ENCODE measurements at regions not wholly inside any gene's neighbourhood (a gene's known extent, or its start where the extent isn't known, plus 50 kb on each side); places are given as distances from the start of the nearest gene placed in this dataset.

DNA sequence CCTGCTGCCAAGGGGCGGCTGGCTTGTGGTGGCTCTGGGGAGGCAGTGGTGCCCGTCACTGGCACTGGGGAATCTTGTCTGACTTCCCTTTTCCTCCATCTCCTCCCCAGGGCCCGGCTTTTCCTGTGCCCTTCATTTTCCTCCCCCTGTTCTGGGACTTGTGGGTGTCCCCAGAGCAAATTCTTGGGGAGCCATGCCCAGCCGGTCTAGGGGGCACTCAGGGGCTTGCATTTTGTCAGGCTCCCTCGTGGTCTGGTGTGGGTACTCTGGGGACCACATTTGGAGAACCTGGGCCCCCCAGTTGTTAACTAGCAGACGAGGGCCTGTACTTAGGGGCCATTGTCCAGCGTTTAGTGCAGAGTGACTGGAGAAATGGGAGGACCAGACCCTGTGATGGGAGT is 105.2 kb upstream of the IER5L start:
- Histone ChIP-seq H3K4me3 (peak overlapping the region in 3 of 4 donors; percentile 22 to 50 (median 30)), H3K36me3 (no peaks in the 10 kb centered on the region), H3K27me3 (no peaks in the 10 kb centered on the region), H3K9me3 (no peaks in the 10 kb centered on the region), H3K4me1 (peaks cover 0 to 28% (median 0%) of the 10 kb centered on the region in 4 donors), H3K27ac (peak overlapping the region in 2 of 4 donors; percentile 35 to 42)
- 57 to 63% methylated on average over 7 of the region's 7 CpGs for WGBS, 2 donors
- DNase-seq (ENCODE audit: low spot score in 2 of 2), result peak in 1 of 2 donors; percentile 5
- TF ChIP-seq, protein P1, sequence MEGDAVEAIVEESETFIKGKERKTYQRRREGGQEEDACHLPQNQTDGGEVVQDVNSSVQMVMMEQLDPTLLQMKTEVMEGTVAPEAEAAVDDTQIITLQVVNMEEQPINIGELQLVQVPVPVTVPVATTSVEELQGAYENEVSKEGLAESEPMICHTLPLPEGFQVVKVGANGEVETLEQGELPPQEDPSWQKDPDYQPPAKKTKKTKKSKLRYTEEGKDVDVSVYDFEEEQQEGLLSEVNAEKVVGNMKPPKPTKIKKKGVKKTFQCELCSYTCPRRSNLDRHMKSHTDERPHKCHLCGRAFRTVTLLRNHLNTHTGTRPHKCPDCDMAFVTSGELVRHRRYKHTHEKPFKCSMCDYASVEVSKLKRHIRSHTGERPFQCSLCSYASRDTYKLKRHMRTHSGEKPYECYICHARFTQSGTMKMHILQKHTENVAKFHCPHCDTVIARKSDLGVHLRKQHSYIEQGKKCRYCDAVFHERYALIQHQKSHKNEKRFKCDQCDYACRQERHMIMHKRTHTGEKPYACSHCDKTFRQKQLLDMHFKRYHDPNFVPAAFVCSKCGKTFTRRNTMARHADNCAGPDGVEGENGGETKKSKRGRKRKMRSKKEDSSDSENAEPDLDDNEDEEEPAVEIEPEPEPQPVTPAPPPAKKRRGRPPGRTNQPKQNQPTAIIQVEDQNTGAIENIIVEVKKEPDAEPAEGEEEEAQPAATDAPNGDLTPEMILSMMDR (IDR thresholded peaks at IDR 0.05), result no peak
- no peak for TF ChIP-seq EP300 (IDR thresholded peaks at IDR 0.05)
- no peak for TF ChIP-seq POLR2A (IDR thresholded peaks at IDR 0.05)

DNA sequence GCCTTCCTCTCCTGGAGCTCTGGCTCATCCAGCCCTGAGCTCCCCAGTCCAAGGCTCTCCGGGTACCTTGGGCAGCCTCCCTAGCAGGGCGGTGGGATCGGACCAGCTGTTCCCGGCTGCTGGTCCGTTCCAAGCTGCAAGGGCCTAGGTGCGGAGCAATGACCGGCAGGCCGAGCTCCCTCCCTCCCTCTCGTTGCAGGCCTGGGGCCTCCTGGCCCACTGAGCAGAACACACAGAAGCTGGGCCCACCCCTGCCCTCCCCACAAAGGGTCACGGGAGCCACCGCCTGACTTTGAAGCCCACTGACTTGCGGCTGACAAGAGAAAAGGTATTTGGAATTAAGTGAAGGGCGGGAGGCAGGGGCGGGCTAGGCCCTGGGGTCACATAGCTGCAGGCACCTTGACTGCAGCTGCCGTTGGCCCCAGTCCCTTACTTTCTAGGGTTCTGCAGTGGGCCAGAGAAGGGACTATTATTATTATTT is 104.7 kb upstream of the IER5L start:
- Histone ChIP-seq H3K36me3 (no peaks in the 10 kb centered on the region), H3K4me1 (peaks cover 0 to 28% (median 0%) of the 10 kb centered on the region in 4 donors), H3K27ac (peak overlapping the region in 2 of 4 donors; percentile 35 to 42), H3K27me3 (no peaks in the 10 kb centered on the region), H3K9me3 (no peaks in the 10 kb centered on the region), H3K4me3 (peak overlapping the region; percentile 20 to 50 (median 26))
- WGBS, 2 donors, result 45 to 69% methylated on average over 14 to 15 of the region's 15 CpGs
- TF ChIP-seq, protein P1 (IDR thresholded peaks at IDR 0.05), result no peak
- no peak for TF ChIP-seq EP300 (IDR thresholded peaks at IDR 0.05)
- DNase-seq (ENCODE audit: low spot score in 2 of 2), result peak in 1 of 2 donors; percentile 10

DNA sequence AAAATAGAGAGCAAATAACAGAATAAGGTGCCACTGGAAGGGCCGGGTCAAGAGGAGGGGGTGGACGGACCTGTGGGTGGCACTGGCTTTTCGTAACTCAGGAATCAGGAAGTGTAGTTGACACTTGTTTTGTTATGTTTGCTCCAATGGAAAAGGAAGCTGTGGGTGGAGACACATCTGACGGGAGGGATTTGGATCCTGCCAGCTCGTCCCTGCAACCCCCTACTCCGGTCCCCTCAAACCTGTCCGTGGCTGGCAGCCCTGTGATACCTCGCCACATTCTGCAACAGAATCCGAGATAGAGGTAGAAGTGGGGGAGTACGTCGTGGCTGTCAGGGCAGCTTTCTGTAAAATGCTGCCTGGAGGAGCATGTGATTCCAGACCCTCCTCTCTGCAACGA is 104.2 kb upstream of the IER5L start:
- Histone ChIP-seq H3K27me3 (no peaks in the 10 kb centered on the region), H3K4me3 (peak overlapping the region; percentile 20 to 50 (median 26)), H3K27ac (peak overlapping the region in 2 of 4 donors; percentile 35 to 44), H3K4me1 (peaks cover 0 to 28% (median 0%) of the 10 kb centered on the region in 4 donors), H3K9me3 (no peaks in the 10 kb centered on the region), H3K36me3 (no peaks in the 10 kb centered on the region)
- DNase-seq (ENCODE audit: low spot score in 2 of 2), result peak in 1 of 2 donors; percentile 9
- 43 to 52% methylated on average over 12 of the region's 12 CpGs for WGBS, 2 donors
- TF ChIP-seq, protein P1 (IDR thresholded peaks at IDR 0.05), result no peak
- TF ChIP-seq POLR2A (IDR thresholded peaks at IDR 0.05) (no peak), EP300 (IDR thresholded peaks at IDR 0.05) (no peak)

DNA sequence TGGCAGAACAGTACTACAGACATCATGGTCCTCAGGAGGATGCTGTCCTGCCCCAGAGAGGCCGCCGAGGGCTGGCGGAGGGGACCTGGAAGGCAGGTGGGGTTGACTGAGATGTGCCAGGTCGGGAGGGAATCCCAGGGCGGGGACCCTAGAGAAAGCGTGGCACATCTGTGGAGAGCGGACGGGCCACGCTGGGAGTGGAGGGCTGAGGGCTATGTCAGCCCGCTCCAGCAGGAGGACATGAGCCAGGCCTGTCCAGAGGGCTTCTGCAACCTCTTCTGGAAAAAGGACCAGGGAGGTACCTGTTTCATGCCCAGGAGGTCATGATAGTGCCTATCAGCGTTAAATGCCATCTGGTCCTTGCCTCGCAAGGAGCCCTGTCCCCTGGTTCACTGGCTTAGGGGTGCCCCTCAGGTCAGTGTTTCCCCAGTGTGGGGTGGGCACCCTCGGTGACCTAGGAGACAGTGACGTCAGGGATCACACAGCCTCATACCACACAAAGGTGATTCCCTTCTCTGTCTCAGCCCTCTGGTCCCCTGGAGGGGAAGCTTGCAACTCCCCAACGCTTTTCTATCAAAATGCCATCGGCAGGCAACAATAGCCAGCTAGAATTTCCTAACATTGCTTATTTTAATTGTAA is 103.6 kb upstream of the IER5L start:
- 81 to 84% methylated on average over 16 of the region's 16 CpGs for WGBS, 2 donors
- Histone ChIP-seq H3K27me3 (no peaks in the 10 kb centered on the region), H3K4me1 (peaks cover 0 to 28% (median 0%) of the 10 kb centered on the region in 4 donors), H3K9me3 (no peaks in the 10 kb centered on the region), H3K36me3 (no peaks in the 10 kb centered on the region), H3K27ac (peak overlapping the region in 2 of 4 donors; percentile 44 to 52), H3K4me3 (no peak overlapping the region)
- TF ChIP-seq EP300 (IDR thresholded peaks at IDR 0.05), result no peak
- TF ChIP-seq, protein P1 (IDR thresholded peaks at IDR 0.05), result no peak
- no peak for TF ChIP-seq POLR2A (IDR thresholded peaks at IDR 0.05)
- peak in 1 of 2 donors; percentile 5 for DNase-seq (ENCODE audit: low spot score in 2 of 2)

DNA sequence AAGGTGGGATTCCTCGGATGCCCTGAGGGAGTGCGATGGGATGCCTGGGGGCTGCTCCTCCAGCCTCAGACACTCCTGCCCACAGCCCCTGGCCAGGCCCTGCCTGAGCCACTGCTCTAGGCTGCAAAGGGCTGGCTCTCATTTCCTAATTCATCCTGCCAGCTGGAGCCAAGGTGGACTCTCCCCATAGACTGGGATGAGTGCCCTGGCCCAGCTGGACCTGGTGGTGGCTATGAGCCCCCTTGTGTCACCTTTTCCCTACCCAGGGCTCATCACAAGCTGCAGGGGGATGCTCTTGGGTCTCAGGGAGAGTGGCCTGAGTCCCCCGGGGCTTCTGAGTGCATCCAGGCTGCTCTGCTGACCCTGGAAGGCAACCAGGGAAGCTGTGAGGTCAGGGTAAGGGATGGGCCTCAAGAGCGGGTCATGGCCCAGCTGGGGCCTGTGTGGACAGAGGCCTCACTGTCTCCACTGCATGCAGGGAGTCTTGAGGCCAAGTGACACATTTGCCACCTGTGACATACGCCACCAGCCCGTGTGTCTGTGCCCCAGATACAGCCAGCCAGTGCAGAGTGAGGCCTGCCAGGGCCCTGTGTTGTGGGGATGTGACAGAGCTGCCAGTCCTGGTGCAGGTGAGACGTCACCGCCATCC is 102.7 kb upstream of the IER5L start:
- WGBS, 2 donors, result 94 to 100% methylated on average over 1 to 4 of the region's 8 CpGs
- DNase-seq (ENCODE audit: low spot score in 2 of 2), result peak in 1 of 2 donors; percentile 9
- peaks cover 0 to 28% (median 0%) of the 10 kb centered on the region in 4 donors for H3K4me1 ChIP-seq
- H3K36me3 ChIP-seq, result no peaks in the 10 kb centered on the region
- no peaks in the 10 kb centered on the region for H3K27me3 ChIP-seq
- TF ChIP-seq EP300 (IDR thresholded peaks at IDR 0.05) (no peak), POLR2A (IDR thresholded peaks at IDR 0.05) (no peak)
- TF ChIP-seq, protein P1 (IDR thresholded peaks at IDR 0.05), result no peak
- no peak overlapping the region for H3K27ac ChIP-seq
- H3K4me3 ChIP-seq, result no peak overlapping the region
- no peaks in the 10 kb centered on the region for H3K9me3 ChIP-seq
